A549 (cell line): ENCODE measurements at regions not wholly inside any gene's neighbourhood (a gene's known extent, or its start where the extent isn't known, plus 50 kb on each side); places are given as distances from the start of the nearest gene placed in this dataset.

ENCODE experiments used
- ATAC-seq, 2 experiments: fragments of 200-7000 bp in 1 of 2; fragments of >200 bp in 1 of 2; cut with Nextera tagmentation in 1 of 2; cut with Tn5 transposase in 1 of 2; 3 replicates each; pipeline versions ENCODE4 v1.8.0 to v1.9.1; 2018 to 2020; ENCODE audit warnings: mild to moderate bottlenecking in 1 of 2, moderate library complexity in 1 of 2
- CTCF ChIA-PET: fragments of 300-600 bp; sonication (Branson Sonifier 250); formaldehyde crosslinking; extraction: SDS; loops from one replicate; lab custom pipeline; 2021; ENCODE audit warnings: antibody characterized with exemption, inconsistent platforms; lab: Yijun Ruan, JAX
- POLR2A ChIA-PET: fragments of 350-600 bp; formaldehyde crosslinking; extraction: SDS; loops from one replicate; lab custom pipeline; 2021; ENCODE audit warnings: antibody characterized with exemption, inconsistent platforms; lab: Yijun Ruan, JAX
- DNase-seq, 2 experiments: peaks; one replicate each; pipeline versions ENCODE4 v3.0.0 to v3.0.0-alpha.2; 2011 to 2016; ENCODE audit warnings: low read depth in 1 of 2, low spot score in 1 of 2
- FAIRE-seq: peaks from 2 replicates; lab custom pipeline; 2011; peaks lifted over from hg19 to GRCh38; lab: Jason Lieb, UNC
- H3K27ac ChIP-seq, 2 experiments: fragments of >200 bp; sonication (Bioruptor Twin); formaldehyde crosslinking; 3 replicates each; pipeline ENCODE4 v1.5.1; 2016 to 2017
- H3K4me1 ChIP-seq: fragments of >200 bp; sonication (Bioruptor Twin); formaldehyde crosslinking; 3 replicates; pipeline ENCODE4 v1.6.1; 2016
- H3K4me2 ChIP-seq: fragments of >200 bp; sonication (Bioruptor Twin); formaldehyde crosslinking; 3 replicates; pipeline ENCODE4 v1.6.1; 2016
- H3K4me3 ChIP-seq: fragments of >200 bp; sonication (Bioruptor Twin); formaldehyde crosslinking; 3 replicates; pipeline ENCODE4 v1.5.1; 2016
- H3K9me3 ChIP-seq: fragments of >200 bp; sonication (Bioruptor Twin); formaldehyde crosslinking; 3 replicates; pipeline ENCODE4 v1.6.1; 2016
- BHLHE40 ChIP-seq: IDR thresholded peaks from 2 replicates; pipeline ENCODE4 v1.6.1; 2012; ENCODE audit warnings: low read depth, low read length, inconsistent platforms
- CEBPB ChIP-seq, 2 experiments: fragments of >200 bp in 1 of 2; sonication (Bioruptor Twin) in 1 of 2; formaldehyde crosslinking in 1 of 2; IDR thresholded peaks; 2 replicates each; pipeline ENCODE4 v1.6.1; 2012 to 2016
- EHF ChIP-seq: fragments of 250-450 bp; sonication (Bioruptor Pico); IDR thresholded peaks from 2 replicates; pipeline ENCODE4 v1.5.0; 2020; ENCODE audit warnings: mild to moderate bottlenecking
- FOXS1 ChIP-seq: fragments of 250-450 bp; sonication (Bioruptor Pico); IDR thresholded peaks from 2 replicates; pipeline ENCODE4 v1.5.0; 2020; ENCODE audit warnings: mild to moderate bottlenecking, moderate library complexity
- GATA3 ChIP-seq: IDR thresholded peaks from 2 replicates; pipeline ENCODE4 v1.6.1; 2012; ENCODE audit warnings: borderline replicate concordance
- HEYL ChIP-seq: fragments of 250-450 bp; sonication (Bioruptor Pico); IDR thresholded peaks from 2 replicates; pipeline ENCODE4 v1.8.0; 2021; ENCODE audit warnings: mild to moderate bottlenecking, moderate library complexity
- HOXB13 ChIP-seq: fragments of 250-450 bp; sonication (Bioruptor Pico); IDR thresholded peaks from 2 replicates; pipeline ENCODE4 v1.5.0; 2020; ENCODE audit warnings: low read depth, mild to moderate bottlenecking, moderate library complexity
- HOXB5 ChIP-seq: fragments of 250-450 bp; sonication (Bioruptor Pico); IDR thresholded peaks from 2 replicates; pipeline ENCODE4 v1.5.0; 2020; ENCODE audit warnings: mild to moderate bottlenecking, moderate library complexity
- JUNB ChIP-seq: fragments of >200 bp; sonication (Bioruptor Twin); formaldehyde crosslinking; IDR thresholded peaks from 2 replicates; pipeline ENCODE4 v1.6.1; 2016
- MAFK ChIP-seq: fragments of 450-650 bp; IDR thresholded peaks from 2 replicates; pipeline ENCODE4 v1.6.1; 2014; ENCODE audit not compliant: partially characterized antibody
- NR3C1 ChIP-seq: fragments of >200 bp; sonication (Bioruptor Twin); formaldehyde crosslinking; IDR thresholded peaks from 3 replicates; pipeline ENCODE4 v1.6.1; 2017
- PHF8 ChIP-seq: fragments of 200-600 bp; sonication (generic); IDR thresholded peaks from 2 replicates; pipeline ENCODE4 v1.6.1; 2016; ENCODE audit warnings: low read depth, mild to moderate bottlenecking, antibody characterized with exemption, moderate library complexity, borderline replicate concordance
- POLR2AphosphoS2 ChIP-seq: conservative IDR thresholded peaks from 2 replicates; pipeline ENCODE4 v1.6.1; 2012; ENCODE audit warnings: low read length, improper control_type of control experiment, inconsistent platforms
- RCOR1 ChIP-seq: fragments of 150-350 bp; IDR thresholded peaks from 2 replicates; pipeline ENCODE4 v1.6.1; 2014; ENCODE audit warnings: antibody characterized with exemption, low read length, low read depth
- RFX5 ChIP-seq: fragments of 450-650 bp; IDR thresholded peaks from 2 replicates; pipeline ENCODE4 v1.7.1; 2014; ENCODE audit warnings: antibody characterized with exemption, mild to moderate bottlenecking, moderate library complexity
- SMC3 ChIP-seq: fragments of >200 bp; sonication (Bioruptor Twin); formaldehyde crosslinking; IDR thresholded peaks from 3 replicates; pipeline ENCODE4 v1.6.1; 2018; ENCODE audit warnings: inconsistent platforms
- TP53 ChIP-seq: fragments of 250-450 bp; sonication (Bioruptor Pico); IDR thresholded peaks from 2 replicates; pipeline ENCODE4 v1.5.0; 2021; ENCODE audit warnings: mild to moderate bottlenecking, moderate library complexity
- ZC3H11A ChIP-seq: fragments of 450-650 bp; IDR thresholded peaks from 2 replicates; pipeline ENCODE4 v1.6.1; 2014; ENCODE audit warnings: antibody characterized with exemption, mild to moderate bottlenecking
- ZFP36 ChIP-seq: fragments of 450-650 bp; IDR thresholded peaks from 2 replicates; pipeline ENCODE4 v1.6.1; 2014; ENCODE audit warnings: borderline replicate concordance; ENCODE audit not compliant: partially characterized antibody
- ZSCAN20 ChIP-seq: fragments of 250-450 bp; sonication (Bioruptor Pico); IDR thresholded peaks from 2 replicates; pipeline ENCODE4 v1.8.0; 2022; ENCODE audit warnings: mild to moderate bottlenecking, moderate library complexity
- WGBS: methylation state at CpG from one replicate; pipeline ENCODE4 v1.1.6; 2017; ENCODE audit errors: missing lambda C conversion rate; 5-methylcytosine and 5-hydroxymethylcytosine counted together
- TF ChIP-seq, protein P1 (sequence below): IDR thresholded peaks from 2 replicates; pipeline ENCODE4 v1.6.1; 2012; ENCODE audit warnings: low read depth, borderline replicate concordance
- TF ChIP-seq, protein P2 (sequence below): fragments of 150-350 bp; IDR thresholded peaks from 2 replicates; pipeline ENCODE4 v1.6.1; 2014; ENCODE audit warnings: low read depth, mild to moderate bottlenecking, low read length
- TF ChIP-seq, protein P3 (sequence below): IDR thresholded peaks from 2 replicates; pipeline ENCODE4 v1.6.1; 2012
- TF ChIP-seq, protein P4 (sequence below): fragments of >200 bp; sonication (Bioruptor Twin); formaldehyde crosslinking; IDR thresholded peaks from 3 replicates; pipeline ENCODE4 v1.5.1; 2016
- TF ChIP-seq, protein P5 (sequence below): fragments of 250-450 bp; sonication (Bioruptor Pico); IDR thresholded peaks from 2 replicates; pipeline ENCODE4 v1.5.0; 2020; ENCODE audit warnings: low read depth, mild to moderate bottlenecking, moderate library complexity
- TF ChIP-seq, protein P6 (sequence below): fragments of >200 bp; sonication (Bioruptor Twin); formaldehyde crosslinking; IDR thresholded peaks from 3 replicates; pipeline ENCODE4 v1.6.1; 2016

DNA sequence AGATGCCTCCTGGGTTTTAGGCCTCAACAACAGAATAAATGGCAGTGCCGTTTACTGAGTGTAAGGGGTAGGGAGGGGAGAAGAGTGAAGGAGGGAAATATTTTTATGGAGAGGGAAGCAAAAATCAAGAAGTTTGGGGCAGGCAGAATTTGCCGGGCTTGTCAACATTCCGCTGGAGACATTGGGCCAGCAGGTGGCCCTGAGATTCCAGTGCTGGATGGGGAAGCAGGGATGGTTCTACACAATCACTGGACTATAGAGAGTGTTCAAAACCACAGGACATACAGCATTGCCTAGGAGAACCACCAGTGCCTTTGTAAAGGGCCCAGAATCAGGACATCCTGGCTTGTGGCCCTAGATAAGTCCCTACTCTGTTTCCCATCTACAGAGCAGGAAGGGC is 598.6 kb upstream of the MGMT start:
- POLR2A ChIA-PET, result no interaction called here
- 14% methylated on average over 3 of the region's 3 CpGs for WGBS
- Histone ChIP-seq H3K27ac (no peak overlapping the region), H3K4me2 (no peak overlapping the region), H3K4me3 (no peak overlapping the region), H3K9me3 (no peaks in the 10 kb centered on the region), H3K4me1 (no peaks in the 10 kb centered on the region)
- ATAC-seq (no peak), DNase-seq (no peak), FAIRE-seq (no peak)
- CTCF ChIA-PET, result no interaction called here
- TF ChIP-seq, protein P1, sequence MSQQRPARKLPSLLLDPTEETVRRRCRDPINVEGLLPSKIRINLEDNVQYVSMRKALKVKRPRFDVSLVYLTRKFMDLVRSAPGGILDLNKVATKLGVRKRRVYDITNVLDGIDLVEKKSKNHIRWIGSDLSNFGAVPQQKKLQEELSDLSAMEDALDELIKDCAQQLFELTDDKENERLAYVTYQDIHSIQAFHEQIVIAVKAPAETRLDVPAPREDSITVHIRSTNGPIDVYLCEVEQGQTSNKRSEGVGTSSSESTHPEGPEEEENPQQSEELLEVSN, result no peak
- TF ChIP-seq, protein P2, sequence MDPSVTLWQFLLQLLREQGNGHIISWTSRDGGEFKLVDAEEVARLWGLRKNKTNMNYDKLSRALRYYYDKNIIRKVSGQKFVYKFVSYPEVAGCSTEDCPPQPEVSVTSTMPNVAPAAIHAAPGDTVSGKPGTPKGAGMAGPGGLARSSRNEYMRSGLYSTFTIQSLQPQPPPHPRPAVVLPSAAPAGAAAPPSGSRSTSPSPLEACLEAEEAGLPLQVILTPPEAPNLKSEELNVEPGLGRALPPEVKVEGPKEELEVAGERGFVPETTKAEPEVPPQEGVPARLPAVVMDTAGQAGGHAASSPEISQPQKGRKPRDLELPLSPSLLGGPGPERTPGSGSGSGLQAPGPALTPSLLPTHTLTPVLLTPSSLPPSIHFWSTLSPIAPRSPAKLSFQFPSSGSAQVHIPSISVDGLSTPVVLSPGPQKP, result no peak
- no peak for TF ChIP-seq ZSCAN20 (CRISPR knock-in tag)
- no peak for TF ChIP-seq BHLHE40
- TF ChIP-seq, protein P3, sequence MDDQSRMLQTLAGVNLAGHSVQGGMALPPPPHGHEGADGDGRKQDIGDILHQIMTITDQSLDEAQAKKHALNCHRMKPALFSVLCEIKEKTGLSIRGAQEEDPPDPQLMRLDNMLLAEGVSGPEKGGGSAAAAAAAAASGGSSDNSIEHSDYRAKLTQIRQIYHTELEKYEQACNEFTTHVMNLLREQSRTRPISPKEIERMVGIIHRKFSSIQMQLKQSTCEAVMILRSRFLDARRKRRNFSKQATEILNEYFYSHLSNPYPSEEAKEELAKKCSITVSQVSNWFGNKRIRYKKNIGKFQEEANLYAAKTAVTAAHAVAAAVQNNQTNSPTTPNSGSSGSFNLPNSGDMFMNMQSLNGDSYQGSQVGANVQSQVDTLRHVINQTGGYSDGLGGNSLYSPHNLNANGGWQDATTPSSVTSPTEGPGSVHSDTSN, result no peak
- TF ChIP-seq HOXB13 (CRISPR knock-in tag), result no peak
- no peak for TF ChIP-seq GATA3
- TF ChIP-seq, protein P4, sequence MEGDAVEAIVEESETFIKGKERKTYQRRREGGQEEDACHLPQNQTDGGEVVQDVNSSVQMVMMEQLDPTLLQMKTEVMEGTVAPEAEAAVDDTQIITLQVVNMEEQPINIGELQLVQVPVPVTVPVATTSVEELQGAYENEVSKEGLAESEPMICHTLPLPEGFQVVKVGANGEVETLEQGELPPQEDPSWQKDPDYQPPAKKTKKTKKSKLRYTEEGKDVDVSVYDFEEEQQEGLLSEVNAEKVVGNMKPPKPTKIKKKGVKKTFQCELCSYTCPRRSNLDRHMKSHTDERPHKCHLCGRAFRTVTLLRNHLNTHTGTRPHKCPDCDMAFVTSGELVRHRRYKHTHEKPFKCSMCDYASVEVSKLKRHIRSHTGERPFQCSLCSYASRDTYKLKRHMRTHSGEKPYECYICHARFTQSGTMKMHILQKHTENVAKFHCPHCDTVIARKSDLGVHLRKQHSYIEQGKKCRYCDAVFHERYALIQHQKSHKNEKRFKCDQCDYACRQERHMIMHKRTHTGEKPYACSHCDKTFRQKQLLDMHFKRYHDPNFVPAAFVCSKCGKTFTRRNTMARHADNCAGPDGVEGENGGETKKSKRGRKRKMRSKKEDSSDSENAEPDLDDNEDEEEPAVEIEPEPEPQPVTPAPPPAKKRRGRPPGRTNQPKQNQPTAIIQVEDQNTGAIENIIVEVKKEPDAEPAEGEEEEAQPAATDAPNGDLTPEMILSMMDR, result no peak
- no peak for TF ChIP-seq ZFP36
- TF ChIP-seq PHF8, result no peak
- TF ChIP-seq FOXS1 (CRISPR knock-in tag), result no peak
- TF ChIP-seq HOXB5 (CRISPR knock-in tag), result no peak
- no peak for TF ChIP-seq POLR2AphosphoS2

DNA sequence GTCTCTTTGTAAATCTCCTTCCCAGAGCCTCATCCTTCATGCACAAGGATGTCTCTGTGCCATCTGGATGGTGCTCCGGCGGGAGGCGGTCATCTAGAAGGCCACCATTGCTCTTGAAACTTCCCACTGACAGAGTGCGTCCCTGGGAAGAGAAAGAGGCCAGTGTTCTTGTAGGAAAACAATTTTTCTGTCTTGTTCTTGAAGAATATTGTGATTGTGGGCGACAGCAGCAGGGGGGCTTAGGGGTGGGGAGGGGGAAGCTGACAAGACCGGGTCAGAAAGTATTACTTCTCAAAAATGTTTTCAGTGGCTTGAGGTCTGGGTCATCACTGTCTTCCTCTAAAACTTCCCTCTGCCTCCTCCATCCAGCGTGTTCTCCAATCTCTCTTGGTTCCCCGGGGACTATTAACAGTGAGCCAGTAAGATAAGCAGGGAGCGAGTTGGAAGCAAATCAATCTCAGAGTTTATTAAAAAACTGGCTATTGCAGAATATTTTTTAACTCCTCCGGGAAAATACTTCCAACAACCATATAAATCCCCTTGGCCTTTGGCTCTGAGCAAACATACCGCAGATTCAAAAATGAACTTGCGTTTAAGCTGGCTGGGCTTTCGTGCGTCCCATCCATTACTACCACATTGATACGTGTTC is 597.8 kb upstream of the MGMT start:
- no peak overlapping the region for H3K4me2 ChIP-seq
- no peak for FAIRE-seq
- no peak overlapping the region for H3K27ac ChIP-seq
- ChIA-PET POLR2A (no interaction called here), CTCF (no interaction called here)
- ATAC-seq, result no peak
- H3K9me3 ChIP-seq, result no peaks in the 10 kb centered on the region
- TF ChIP-seq HEYL (CRISPR knock-in tag) (no peak), JUNB (no peak), CEBPB (IDR thresholded peaks at IDR 0.05) (no peak), SMC3 (no peak), RCOR1 (no peak), FOXS1 (CRISPR knock-in tag) (no peak), NR3C1 (no peak), ZC3H11A (no peak), HOXB13 (CRISPR knock-in tag) (no peak), ZSCAN20 (CRISPR knock-in tag) (no peak), TP53 (CRISPR knock-in tag) (no peak), RFX5 (no peak), EHF (no peak), MAFK (no peak)
- TF ChIP-seq, protein P2, result no peak
- TF ChIP-seq, protein P1, result no peak
- TF ChIP-seq, protein P5, sequence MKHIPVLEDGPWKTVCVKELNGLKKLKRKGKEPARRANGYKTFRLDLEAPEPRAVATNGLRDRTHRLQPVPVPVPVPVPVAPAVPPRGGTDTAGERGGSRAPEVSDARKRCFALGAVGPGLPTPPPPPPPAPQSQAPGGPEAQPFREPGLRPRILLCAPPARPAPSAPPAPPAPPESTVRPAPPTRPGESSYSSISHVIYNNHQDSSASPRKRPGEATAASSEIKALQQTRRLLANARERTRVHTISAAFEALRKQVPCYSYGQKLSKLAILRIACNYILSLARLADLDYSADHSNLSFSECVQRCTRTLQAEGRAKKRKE (CRISPR knock-in tag), result no peak
- TF ChIP-seq, protein P6, sequence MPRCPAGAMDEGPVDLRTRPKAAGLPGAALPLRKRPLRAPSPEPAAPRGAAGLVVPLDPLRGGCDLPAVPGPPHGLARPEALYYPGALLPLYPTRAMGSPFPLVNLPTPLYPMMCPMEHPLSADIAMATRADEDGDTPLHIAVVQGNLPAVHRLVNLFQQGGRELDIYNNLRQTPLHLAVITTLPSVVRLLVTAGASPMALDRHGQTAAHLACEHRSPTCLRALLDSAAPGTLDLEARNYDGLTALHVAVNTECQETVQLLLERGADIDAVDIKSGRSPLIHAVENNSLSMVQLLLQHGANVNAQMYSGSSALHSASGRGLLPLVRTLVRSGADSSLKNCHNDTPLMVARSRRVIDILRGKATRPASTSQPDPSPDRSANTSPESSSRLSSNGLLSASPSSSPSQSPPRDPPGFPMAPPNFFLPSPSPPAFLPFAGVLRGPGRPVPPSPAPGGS, result no peak
- H3K4me3 ChIP-seq, result no peak overlapping the region
- 22% methylated on average over 15 of the region's 15 CpGs for WGBS
- H3K4me1 ChIP-seq, result no peaks in the 10 kb centered on the region
- DNase-seq, result no peak
